GM12865 (cell line): ENCODE measurements at regions not wholly inside any gene's neighbourhood (a gene's known extent, or its start where the extent isn't known, plus 50 kb on each side); places are given as distances from the start of the nearest gene placed in this dataset.

ENCODE experiments used
- DNase-seq: peaks from one replicate; pipeline ENCODE4 v3.0.0; 2010; ENCODE audit warnings: low read depth
- H3K4me3 ChIP-seq: 2 replicates; pipeline ENCODE4 v1.5.1; 2011; ENCODE audit warnings: mild to moderate bottlenecking, low read depth, low read length, control low read depth
- CTCF ChIP-seq: IDR thresholded peaks from 2 replicates; pipeline ENCODE4 v1.5.1; 2011; ENCODE audit warnings: low read length, control low read depth, low read depth, inconsistent platforms; ENCODE audit not compliant: insufficient read depth; ENCODE audit errors: missing control alignments

DNA sequence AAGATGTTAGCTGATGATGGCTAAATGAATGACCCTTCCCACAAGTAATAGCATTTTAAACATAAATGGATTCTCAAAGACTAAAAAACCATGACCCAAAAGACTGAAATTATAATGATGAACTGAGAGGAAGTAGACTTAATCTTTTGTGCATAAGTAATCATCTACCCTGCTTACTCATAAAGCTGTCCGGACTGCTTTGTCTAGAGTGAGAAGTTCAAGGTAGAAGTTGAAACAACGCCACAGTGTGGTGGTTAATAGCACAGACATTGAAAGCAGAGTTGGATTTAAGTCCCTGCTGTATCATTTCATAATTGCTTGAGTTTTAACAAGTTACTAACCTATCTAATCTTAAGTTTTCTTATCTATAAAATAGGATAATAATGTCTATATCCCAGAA lies 346.6 kb downstream of the CENPC start:
- no peak overlapping the region for H3K4me3 ChIP-seq
- DNase-seq = peak; percentile 26
- TF ChIP-seq CTCF = peak; percentile 16

- H3K4me3 ChIP-seq = no peak overlapping the region
- DNase-seq = no peak
- no peak for TF ChIP-seq CTCF
These were observed 377.5 kb downstream of the CENPC start for GRCh38 chr4:67167849-67168248.

DNA sequence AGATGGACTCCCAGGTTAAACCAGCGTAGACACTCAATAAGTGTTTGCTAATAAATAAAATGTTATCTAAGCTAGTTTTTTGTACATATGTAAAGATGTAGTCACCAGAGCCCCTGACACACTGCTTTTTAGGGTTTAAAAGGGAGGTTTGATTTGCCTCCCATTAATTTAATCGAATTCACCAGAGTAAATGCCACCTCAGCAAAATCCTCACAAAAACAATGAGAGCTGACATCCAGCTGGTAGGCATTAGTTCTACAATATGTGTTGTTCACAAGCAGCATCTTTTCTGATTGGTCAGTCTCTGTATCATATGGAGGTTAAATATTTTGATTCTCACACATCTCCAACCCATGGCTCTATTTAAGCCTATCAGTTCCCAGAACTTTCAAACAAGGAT lies 382.6 kb downstream of the CENPC start:
- DNase-seq = no peak
- TF ChIP-seq CTCF = no peak
- H3K4me3 ChIP-seq = no peak overlapping the region

GRCh38 chr4:67161311-67161710 lies 384.0 kb downstream of the CENPC start:
- no peak for DNase-seq
- H3K4me3 ChIP-seq = no peak overlapping the region
- no peak for TF ChIP-seq CTCF

GRCh38 chr4:67160394-67160793 lies 384.9 kb downstream of the CENPC start:
- no peak for TF ChIP-seq CTCF
- no peak for DNase-seq
- H3K4me3 ChIP-seq = no peak overlapping the region

DNA sequence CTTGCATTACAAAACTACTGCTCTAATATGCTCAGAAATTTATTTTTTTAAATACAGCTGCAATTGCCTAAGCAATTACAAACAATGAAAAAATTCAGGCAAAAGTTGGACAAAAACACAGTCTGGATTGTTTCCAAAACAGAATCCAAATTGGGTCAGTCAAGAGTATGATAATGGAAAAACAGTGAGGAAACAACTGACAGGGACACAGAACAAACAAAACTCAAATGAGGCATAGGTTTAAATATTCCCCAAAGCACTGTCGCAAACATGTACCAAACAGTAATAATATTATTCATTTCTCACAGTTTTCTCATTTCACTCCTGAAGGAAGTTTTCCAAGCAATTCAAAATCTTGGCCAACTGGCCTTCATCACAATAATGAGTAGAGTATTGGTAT lies 386.6 kb downstream of the CENPC start:
- H3K4me3 ChIP-seq = no peak overlapping the region
- no peak for TF ChIP-seq CTCF
- DNase-seq = no peak

DNA sequence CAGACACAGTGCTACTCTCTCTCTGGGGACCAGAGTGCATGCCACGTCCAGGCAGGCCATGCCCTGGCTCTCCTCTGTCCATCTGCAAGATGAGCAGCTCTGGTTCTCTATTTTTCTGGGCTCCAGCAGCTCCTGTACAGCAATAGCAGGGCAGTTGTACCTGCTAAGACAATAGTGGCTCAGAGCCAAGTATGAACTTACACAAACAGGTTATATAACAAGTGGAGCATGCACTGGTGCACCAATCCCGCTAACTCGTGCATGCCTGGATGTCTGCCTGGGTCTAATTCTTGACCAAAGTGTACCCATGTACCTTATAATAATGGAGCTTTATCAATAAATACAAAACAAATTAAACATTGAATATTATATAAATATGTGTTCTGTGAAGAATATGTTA lies 392.3 kb downstream of the CENPC start:
- DNase-seq = no peak
- H3K4me3 ChIP-seq = no peak overlapping the region
- TF ChIP-seq CTCF = no peak
